GM23338 (cell line): ENCODE measurements at regions not wholly inside any gene's neighbourhood (a gene's known extent, or its start where the extent isn't known, plus 50 kb on each side); places are given as distances from the start of the nearest gene placed in this dataset.

Experiments
- ATAC-seq: fragments of 200-7000 bp; cut with Tn5 transposase; 3 replicates; pipeline ENCODE4 v1.9.1; 2020
- DNase-seq: peaks from one replicate; pipeline ENCODE4 v3.0.0-alpha.2; 2015; ENCODE audit warnings: low spot score
- H2AFZ ChIP-seq: fragments of 200-600 bp; sonication (generic); 2 replicates; pipeline ENCODE4 v1.8.0; 2016; ENCODE audit warnings: antibody characterized with exemption, mild to moderate bottlenecking, moderate library complexity
- H3F3A ChIP-seq: fragments of 200-600 bp; sonication (generic); replicated peaks from 2 replicates; pipeline ENCODE4 v1.8.0; 2017; ENCODE audit warnings: antibody characterized with exemption, mixed run types, low read depth
- H3K27ac ChIP-seq: fragments of 200-600 bp; sonication (generic); 2 replicates; pipeline ENCODE4 v1.6.1; 2016; ENCODE audit warnings: low read depth
- H3K27me3 ChIP-seq: fragments of 200-600 bp; sonication (generic); 2 replicates; pipeline ENCODE4 v1.8.0; 2016; ENCODE audit warnings: mild to moderate bottlenecking, mixed run types, moderate library complexity; ENCODE audit not compliant: insufficient read depth
- H3K36me3 ChIP-seq: fragments of 200-600 bp; sonication (generic); 2 replicates; pipeline ENCODE4 v1.8.0; 2016; ENCODE audit warnings: mild to moderate bottlenecking; ENCODE audit not compliant: insufficient read depth
- H3K4me1 ChIP-seq: fragments of 200-600 bp; sonication (generic); 2 replicates; pipeline ENCODE4 v1.8.0; 2016; ENCODE audit warnings: mild to moderate bottlenecking, moderate library complexity; ENCODE audit not compliant: insufficient read depth
- H3K4me2 ChIP-seq: fragments of 200-600 bp; sonication (generic); 2 replicates; pipeline ENCODE4 v1.7.1; 2017; ENCODE audit warnings: mixed run types
- H3K4me3 ChIP-seq: fragments of 200-600 bp; sonication (generic); 2 replicates; pipeline ENCODE4 v1.6.1; 2016; ENCODE audit warnings: mixed run types
- H3K79me2 ChIP-seq: fragments of 200-600 bp; sonication (generic); replicated peaks from 2 replicates; pipeline ENCODE4 v1.8.0; 2017; ENCODE audit warnings: mild to moderate bottlenecking; ENCODE audit not compliant: insufficient read depth
- H3K9me2 ChIP-seq: fragments of 200-600 bp; sonication (generic); 2 replicates; pipeline ENCODE4 v1.8.0; 2017; ENCODE audit not compliant: insufficient read depth
- H4K20me1 ChIP-seq: fragments of 200-600 bp; sonication (generic); replicated peaks from 2 replicates; pipeline ENCODE4 v1.8.0; 2017; ENCODE audit warnings: mild to moderate bottlenecking; ENCODE audit not compliant: insufficient read depth
- H3K27ac Mint-ChIP-seq: 2 replicates; pipeline ENCODE4 v1.8.0; 2020; ENCODE audit warnings: inconsistent platforms, mild to moderate bottlenecking, moderate library complexity, mixed read lengths
- H3K27me3 Mint-ChIP-seq: 3 replicates; pipeline ENCODE4 v1.8.0; 2022; ENCODE audit warnings: low read depth, mild to moderate bottlenecking, moderate library complexity, mixed read lengths, inconsistent platforms; ENCODE audit not compliant: insufficient read depth, poor library complexity
- H3K36me3 Mint-ChIP-seq: 3 replicates; pipeline ENCODE4 v1.8.0; 2021; ENCODE audit warnings: low read depth, mild to moderate bottlenecking, inconsistent platforms, moderate library complexity, mixed read lengths
- H3K4me1 Mint-ChIP-seq: 3 replicates; pipeline ENCODE4 v1.8.0; 2020; ENCODE audit warnings: mild to moderate bottlenecking, inconsistent platforms, mixed read lengths
- H3K4me3 Mint-ChIP-seq: 3 replicates; pipeline ENCODE4 v1.8.0; 2021; ENCODE audit warnings: moderate library complexity, mild to moderate bottlenecking, inconsistent platforms, mixed read lengths
- H3K9me3 Mint-ChIP-seq: 3 replicates; pipeline ENCODE4 v1.8.0; 2020; ENCODE audit warnings: moderate library complexity, mild to moderate bottlenecking, inconsistent platforms, mixed read lengths
- ETS1 ChIP-seq: IDR thresholded peaks from 2 replicates; pipeline ENCODE4 v1.6.1; 2016; ENCODE audit warnings: antibody characterized with exemption
- EZH2 ChIP-seq: fragments of 200-600 bp; sonication (generic); IDR thresholded peaks from one replicate; pipeline ENCODE4 v1.8.0; 2017; ENCODE audit warnings: antibody characterized with exemption, mild to moderate bottlenecking, low read depth; ENCODE audit not compliant: unreplicated experiment
- EZH2phosphoT487 ChIP-seq: fragments of 200-600 bp; sonication (generic); IDR thresholded peaks from one replicate; pipeline ENCODE4 v1.8.1; 2018; ENCODE audit warnings: antibody characterized with exemption; ENCODE audit not compliant: unreplicated experiment
- JUNB ChIP-seq: IDR thresholded peaks from one replicate; pipeline ENCODE4 v1.6.1; 2016; ENCODE audit warnings: antibody characterized with exemption; ENCODE audit not compliant: unreplicated experiment
- NANOG ChIP-seq: IDR thresholded peaks from 2 replicates; pipeline ENCODE4 v1.6.1; 2016; ENCODE audit warnings: antibody characterized with exemption, borderline replicate concordance
- STAT1 ChIP-seq: IDR thresholded peaks from one replicate; pipeline ENCODE4 v1.6.1; 2016; ENCODE audit warnings: antibody characterized with exemption; ENCODE audit not compliant: unreplicated experiment
- ZNF114 ChIP-seq: fragments of 250-450 bp; sonication (Bioruptor Pico); IDR thresholded peaks from 2 replicates; pipeline ENCODE4 v1.5.0; 2020; ENCODE audit warnings: mild to moderate bottlenecking, moderate library complexity
- ZNF331 ChIP-seq: fragments of 250-450 bp; sonication (Bioruptor Pico); IDR thresholded peaks from 2 replicates; pipeline ENCODE4 v1.5.0; 2020; ENCODE audit warnings: low read depth, mild to moderate bottlenecking, moderate library complexity
- TF ChIP-seq, protein P1 (sequence below): IDR thresholded peaks from one replicate; pipeline ENCODE4 v1.6.1; 2018; ENCODE audit warnings: antibody characterized with exemption; ENCODE audit not compliant: unreplicated experiment

DNA sequence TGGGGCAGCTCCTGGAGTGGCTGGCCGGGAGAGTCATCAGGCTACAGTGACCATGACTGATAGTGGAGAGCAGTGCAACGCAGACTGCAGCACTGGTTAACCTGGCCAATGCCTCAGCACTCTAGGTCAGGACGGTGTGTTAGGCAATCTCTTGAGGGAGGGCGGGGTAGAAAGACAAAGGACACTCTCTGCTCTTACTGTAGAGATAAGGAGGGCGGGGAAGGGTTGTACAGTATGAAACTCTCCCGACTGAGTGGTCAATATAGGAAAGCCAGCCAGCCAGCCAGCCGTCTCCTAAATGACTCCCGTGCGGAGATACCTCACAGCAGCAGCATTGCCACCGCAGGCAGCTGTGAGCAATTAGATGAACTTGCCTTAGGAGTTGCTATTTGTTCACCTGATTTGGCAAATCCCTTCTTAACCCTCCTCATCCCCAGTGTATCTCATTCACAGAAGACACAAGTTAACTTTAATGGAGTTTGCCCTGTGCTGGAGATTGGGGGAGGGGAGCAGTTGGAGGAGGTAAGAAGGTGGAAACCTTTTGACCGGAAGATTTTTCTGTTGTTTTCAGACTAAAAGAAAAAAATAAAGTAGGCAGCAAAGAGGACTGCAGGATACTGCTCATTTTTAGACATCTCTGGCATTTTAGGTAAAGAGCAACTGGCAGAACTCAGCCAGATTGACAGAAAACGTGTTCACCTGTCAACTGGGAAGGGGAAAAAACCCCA, 330.5 kb downstream of the HNRNPD start:
- H3K27ac Mint-ChIP-seq: no peak overlapping the region
- H3K27me3 Mint-ChIP-seq: peaks cover 32% of the 10 kb centered on the region

GRCh38 chr4:82042042-82042441, 331.7 kb downstream of the HNRNPD start:
- peaks cover 22% of the 10 kb centered on the region for H3K4me1 ChIP-seq
- H2AFZ ChIP-seq: no peak overlapping the region
- no peaks in the 10 kb centered on the region for H3K9me2 ChIP-seq
- peaks cover 11% of the 10 kb centered on the region; the same call in 1 of the 2 replicates for H3F3A ChIP-seq
- H4K20me1 ChIP-seq: no peaks in the 10 kb centered on the region; the same call in 1 of the 2 replicates
- Mint-ChIP-seq H3K27ac (no peak overlapping the region), H3K36me3 (no peaks in the 10 kb centered on the region), H3K9me3 (no peaks in the 10 kb centered on the region), H3K4me1 (peaks cover 23% of the 10 kb centered on the region), H3K4me3 (no peak overlapping the region; the same call in 2 of the 3 replicates), H3K27me3 (peaks cover 32% of the 10 kb centered on the region)
- H3K4me3 ChIP-seq: no peak overlapping the region
- no peaks in the 10 kb centered on the region for H3K79me2 ChIP-seq
- no peak overlapping the region for H3K27ac ChIP-seq
- H3K36me3 ChIP-seq: no peaks in the 10 kb centered on the region
- H3K4me2 ChIP-seq: no peak overlapping the region
- peaks cover 45% of the 10 kb centered on the region for H3K27me3 ChIP-seq
- DNase-seq: no peak
- ATAC-seq: no peak
- TF ChIP-seq ZNF331 (CRISPR knock-in tag) (no peak), EZH2 (no peak), EZH2phosphoT487 (no peak), JUNB (no peak)

More for the DNA sequence above, 330.5 kb downstream of the HNRNPD start:
- H3K9me3 Mint-ChIP-seq: no peaks in the 10 kb centered on the region
- DNase-seq: peak; percentile 48
- Histone ChIP-seq H3K79me2 (no peaks in the 10 kb centered on the region), H3K4me1 (peaks cover 14% of the 10 kb centered on the region), H3K9me2 (no peaks in the 10 kb centered on the region), H3F3A (peaks cover 11% of the 10 kb centered on the region; the same call in 1 of the 2 replicates), H2AFZ (peak overlapping the region; percentile 99), H3K4me3 (peak overlapping the region; percentile 82), H3K4me2 (peak overlapping the region; percentile 95), H4K20me1 (no peaks in the 10 kb centered on the region; the same call in 1 of the 2 replicates), H3K36me3 (no peaks in the 10 kb centered on the region), H3K27ac (no peak overlapping the region), H3K27me3 (peaks cover 45% of the 10 kb centered on the region)
- H3K4me1 Mint-ChIP-seq: peaks cover 18% of the 10 kb centered on the region
- no peaks in the 10 kb centered on the region for H3K36me3 Mint-ChIP-seq
- peak overlapping the region; percentile 78 for H3K4me3 Mint-ChIP-seq
- peak; percentile 32 for ATAC-seq
- no peak for TF ChIP-seq NANOG
- TF ChIP-seq JUNB: no peak
- no peak for TF ChIP-seq ETS1
- no peak for TF ChIP-seq ZNF114 (CRISPR knock-in tag)
- no peak for TF ChIP-seq EZH2
- TF ChIP-seq, protein P1, sequence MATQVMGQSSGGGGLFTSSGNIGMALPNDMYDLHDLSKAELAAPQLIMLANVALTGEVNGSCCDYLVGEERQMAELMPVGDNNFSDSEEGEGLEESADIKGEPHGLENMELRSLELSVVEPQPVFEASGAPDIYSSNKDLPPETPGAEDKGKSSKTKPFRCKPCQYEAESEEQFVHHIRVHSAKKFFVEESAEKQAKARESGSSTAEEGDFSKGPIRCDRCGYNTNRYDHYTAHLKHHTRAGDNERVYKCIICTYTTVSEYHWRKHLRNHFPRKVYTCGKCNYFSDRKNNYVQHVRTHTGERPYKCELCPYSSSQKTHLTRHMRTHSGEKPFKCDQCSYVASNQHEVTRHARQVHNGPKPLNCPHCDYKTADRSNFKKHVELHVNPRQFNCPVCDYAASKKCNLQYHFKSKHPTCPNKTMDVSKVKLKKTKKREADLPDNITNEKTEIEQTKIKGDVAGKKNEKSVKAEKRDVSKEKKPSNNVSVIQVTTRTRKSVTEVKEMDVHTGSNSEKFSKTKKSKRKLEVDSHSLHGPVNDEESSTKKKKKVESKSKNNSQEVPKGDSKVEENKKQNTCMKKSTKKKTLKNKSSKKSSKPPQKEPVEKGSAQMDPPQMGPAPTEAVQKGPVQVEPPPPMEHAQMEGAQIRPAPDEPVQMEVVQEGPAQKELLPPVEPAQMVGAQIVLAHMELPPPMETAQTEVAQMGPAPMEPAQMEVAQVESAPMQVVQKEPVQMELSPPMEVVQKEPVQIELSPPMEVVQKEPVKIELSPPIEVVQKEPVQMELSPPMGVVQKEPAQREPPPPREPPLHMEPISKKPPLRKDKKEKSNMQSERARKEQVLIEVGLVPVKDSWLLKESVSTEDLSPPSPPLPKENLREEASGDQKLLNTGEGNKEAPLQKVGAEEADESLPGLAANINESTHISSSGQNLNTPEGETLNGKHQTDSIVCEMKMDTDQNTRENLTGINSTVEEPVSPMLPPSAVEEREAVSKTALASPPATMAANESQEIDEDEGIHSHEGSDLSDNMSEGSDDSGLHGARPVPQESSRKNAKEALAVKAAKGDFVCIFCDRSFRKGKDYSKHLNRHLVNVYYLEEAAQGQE: no peak
- no peak for TF ChIP-seq STAT1
